DOHH2 (cell line): ENCODE measurements at regions not wholly inside any gene's neighbourhood (a gene's known extent, or its start where the extent isn't known, plus 50 kb on each side); places are given as distances from the start of the nearest gene placed in this dataset.

ENCODE experiments used
- EZH2phosphoT487 ChIP-seq: fragments of 200-600 bp; sonication (generic); IDR thresholded peaks from 2 replicates; pipeline ENCODE4 v1.6.1; 2017; ENCODE audit warnings: borderline replicate concordance, mild to moderate bottlenecking, antibody characterized with exemption, low read length, moderate library complexity, mixed read lengths
- TF ChIP-seq, protein P1 (sequence below): fragments of 200-600 bp; sonication (generic); IDR thresholded peaks from one replicate; pipeline ENCODE4 v1.5.1; 2014; ENCODE audit warnings: antibody characterized with exemption, mild to moderate bottlenecking, low read depth, low read length; ENCODE audit not compliant: poor library complexity, severe bottlenecking

DNA sequence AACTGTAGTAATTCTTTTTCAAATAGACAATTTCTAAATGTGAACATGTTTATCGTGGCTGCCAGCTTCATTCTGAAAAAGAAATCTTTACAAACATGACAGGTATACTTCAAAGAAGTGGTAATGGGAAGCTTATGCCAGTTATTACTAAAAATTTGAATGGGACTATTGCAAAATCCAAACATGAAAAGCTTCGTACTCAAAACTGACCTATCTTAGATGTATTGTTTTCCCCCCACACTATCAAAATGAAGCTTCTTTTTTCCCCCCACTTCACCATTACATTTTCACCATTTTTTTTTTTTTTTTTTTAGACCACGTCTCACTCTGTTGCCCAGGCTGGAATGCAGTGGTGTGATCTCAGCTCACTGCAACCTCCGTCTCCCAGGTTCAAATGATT lies 50.4 kb upstream of the SERTAD2 start:
- TF ChIP-seq, protein P1, sequence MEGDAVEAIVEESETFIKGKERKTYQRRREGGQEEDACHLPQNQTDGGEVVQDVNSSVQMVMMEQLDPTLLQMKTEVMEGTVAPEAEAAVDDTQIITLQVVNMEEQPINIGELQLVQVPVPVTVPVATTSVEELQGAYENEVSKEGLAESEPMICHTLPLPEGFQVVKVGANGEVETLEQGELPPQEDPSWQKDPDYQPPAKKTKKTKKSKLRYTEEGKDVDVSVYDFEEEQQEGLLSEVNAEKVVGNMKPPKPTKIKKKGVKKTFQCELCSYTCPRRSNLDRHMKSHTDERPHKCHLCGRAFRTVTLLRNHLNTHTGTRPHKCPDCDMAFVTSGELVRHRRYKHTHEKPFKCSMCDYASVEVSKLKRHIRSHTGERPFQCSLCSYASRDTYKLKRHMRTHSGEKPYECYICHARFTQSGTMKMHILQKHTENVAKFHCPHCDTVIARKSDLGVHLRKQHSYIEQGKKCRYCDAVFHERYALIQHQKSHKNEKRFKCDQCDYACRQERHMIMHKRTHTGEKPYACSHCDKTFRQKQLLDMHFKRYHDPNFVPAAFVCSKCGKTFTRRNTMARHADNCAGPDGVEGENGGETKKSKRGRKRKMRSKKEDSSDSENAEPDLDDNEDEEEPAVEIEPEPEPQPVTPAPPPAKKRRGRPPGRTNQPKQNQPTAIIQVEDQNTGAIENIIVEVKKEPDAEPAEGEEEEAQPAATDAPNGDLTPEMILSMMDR, result no peak
- TF ChIP-seq EZH2phosphoT487, result no peak
